Keratinocyte (primary cell): ENCODE measurements at regions not wholly inside any gene's neighbourhood (a gene's known extent, or its start where the extent isn't known, plus 50 kb on each side); places are given as distances from the start of the nearest gene placed in this dataset.

ENCODE experiments used
- DNase-seq: peaks from one replicate; pipeline ENCODE4 v3.0.0-alpha.2; 2011; ENCODE audit warnings: low read depth, missing footprints, low spot score
- FAIRE-seq: peaks from 2 replicates; lab custom pipeline; 2011; peaks lifted over from hg19 to GRCh38; lab: Jason Lieb, UNC
- H2AFZ ChIP-seq: 2 replicates; pipeline ENCODE4 v1.6.0; 2012; ENCODE audit warnings: low read length, control low read depth, inconsistent platforms; ENCODE audit not compliant: control insufficient read depth
- H3K27ac ChIP-seq: 2 replicates; pipeline ENCODE4 v1.5.1; 2011; ENCODE audit warnings: low read length; ENCODE audit not compliant: control insufficient read depth, insufficient read depth
- H3K27me3 ChIP-seq: 3 replicates; pipeline ENCODE4 v1.6.0; 2011; ENCODE audit warnings: low read length; ENCODE audit not compliant: control insufficient read depth, insufficient read depth; ENCODE audit errors: extremely low read depth
- H3K36me3 ChIP-seq, 2 experiments: 2 replicates in 1 of 2; 3 replicates in 1 of 2; pipeline ENCODE4 v1.5.1; 2011; ENCODE audit warnings: low read length in 2 of 2, mild to moderate bottlenecking in 1 of 2; ENCODE audit not compliant: control insufficient read depth in 2 of 2, insufficient read depth in 2 of 2; ENCODE audit errors: extremely low read depth in 1 of 2
- H3K4me1 ChIP-seq: 3 replicates; pipeline ENCODE4 v1.5.1; 2011; ENCODE audit warnings: low read length; ENCODE audit not compliant: control insufficient read depth, insufficient read depth; ENCODE audit errors: extremely low read depth
- H3K4me2 ChIP-seq: 3 replicates; pipeline ENCODE4 v1.6.0; 2011; ENCODE audit warnings: low read depth, low read length; ENCODE audit not compliant: control insufficient read depth, insufficient read depth; ENCODE audit errors: extremely low read depth
- H3K4me3 ChIP-seq, 3 experiments: fragments of 200-600 bp in 1 of 3; sonication (generic) in 1 of 3; 2 replicates in 2 of 3; 3 replicates in 1 of 3; pipeline ENCODE4 v1.5.1; 2011 to 2016; ENCODE audit warnings: low read length in 3 of 3, mild to moderate bottlenecking in 3 of 3, control low read depth in 2 of 3, inconsistent platforms in 1 of 3, low read depth in 1 of 3, mixed read lengths in 1 of 3, mixed run types in 1 of 3, moderate library complexity in 1 of 3; ENCODE audit not compliant: control insufficient read depth in 2 of 3, insufficient read depth in 2 of 3; ENCODE audit errors: extremely low read depth in 1 of 3
- H3K79me2 ChIP-seq: 2 replicates; pipeline ENCODE4 v1.6.0; 2012; ENCODE audit warnings: low read length; ENCODE audit not compliant: control insufficient read depth, insufficient read depth
- H3K9ac ChIP-seq: 3 replicates; pipeline ENCODE4 v1.6.0; 2011; ENCODE audit warnings: low read length; ENCODE audit not compliant: control insufficient read depth, insufficient read depth; ENCODE audit errors: extremely low read depth
- H3K9me1 ChIP-seq: 3 replicates; pipeline ENCODE4 v1.6.0; 2011; ENCODE audit warnings: low read length; ENCODE audit not compliant: control insufficient read depth, insufficient read depth; ENCODE audit errors: extremely low read depth
- H3K9me3 ChIP-seq: 2 replicates; pipeline ENCODE4 v1.5.1; 2012; ENCODE audit warnings: low read depth, low read length; ENCODE audit not compliant: control insufficient read depth
- H4K20me1 ChIP-seq: 3 replicates; pipeline ENCODE4 v1.6.0; 2011; ENCODE audit warnings: low read length; ENCODE audit not compliant: control insufficient read depth, insufficient read depth; ENCODE audit errors: extremely low read depth
- CTCF ChIP-seq, 3 experiments: IDR thresholded peaks in 1 of 3; conservative IDR thresholded peaks in 1 of 3; optimal IDR thresholded peaks in 1 of 3; 2 replicates in 2 of 3; 3 replicates in 1 of 3; pipeline versions ENCODE3 to v1.5.1; 2011; ENCODE audit warnings: low read length in 3 of 3, mild to moderate bottlenecking in 3 of 3, moderate library complexity in 2 of 3, control low read depth in 1 of 3, inconsistent platforms in 1 of 3; ENCODE audit not compliant: insufficient read depth in 2 of 3; ENCODE audit errors: extremely low read depth in 1 of 3
- EZH2 ChIP-seq: IDR thresholded peaks from one replicate; pipeline ENCODE4 v1.6.1; 2012; ENCODE audit warnings: inconsistent platforms, mild to moderate bottlenecking, low read length, moderate library complexity
- dilution Hi-C: fragments of 300-500 bp; cut with MboI; formaldehyde crosslinking; loops from one replicate; pipeline ENCODE4 v1.7.0; 2020; ENCODE audit warnings: low sequenced_read_pairs; ENCODE audit not compliant: extremely low pct_ligation_motif_present

GRCh38 chr18:67354091-67354490, 162.4 kb downstream of the DSEL start:
- no peak overlapping the region for H3K4me3 ChIP-seq
- peak overlapping the region; percentile 5 for H2AFZ ChIP-seq
- dilution Hi-C loops: no loop called here
- H3K36me3 ChIP-seq: no peaks in the 10 kb centered on the region
- H3K79me2 ChIP-seq: no peaks in the 10 kb centered on the region
- no peaks in the 10 kb centered on the region for H3K4me1 ChIP-seq
- H3K27ac ChIP-seq: no peak overlapping the region
- no peak overlapping the region for H3K9ac ChIP-seq
- H3K27me3 ChIP-seq: no peaks in the 10 kb centered on the region
- DNase-seq (no peak), FAIRE-seq (no peak)
- no peaks in the 10 kb centered on the region for H3K9me3 ChIP-seq
- no peak for TF ChIP-seq CTCF (optimal IDR thresholded peaks at IDR 0.05 in 1 of 3, IDR thresholded peaks at IDR 0.05 in 1 of 3, conservative IDR thresholded peaks at IDR 0.05 in 1 of 3; ENCODE audit: extremely low read depth in 1 of 3, insufficient read depth in 2 of 3, low read length in 3 of 3)
- no peak for TF ChIP-seq EZH2
- no peak overlapping the region for H3K4me2 ChIP-seq
- no peaks in the 10 kb centered on the region for H4K20me1 ChIP-seq
- no peaks in the 10 kb centered on the region for H3K9me1 ChIP-seq

DNA sequence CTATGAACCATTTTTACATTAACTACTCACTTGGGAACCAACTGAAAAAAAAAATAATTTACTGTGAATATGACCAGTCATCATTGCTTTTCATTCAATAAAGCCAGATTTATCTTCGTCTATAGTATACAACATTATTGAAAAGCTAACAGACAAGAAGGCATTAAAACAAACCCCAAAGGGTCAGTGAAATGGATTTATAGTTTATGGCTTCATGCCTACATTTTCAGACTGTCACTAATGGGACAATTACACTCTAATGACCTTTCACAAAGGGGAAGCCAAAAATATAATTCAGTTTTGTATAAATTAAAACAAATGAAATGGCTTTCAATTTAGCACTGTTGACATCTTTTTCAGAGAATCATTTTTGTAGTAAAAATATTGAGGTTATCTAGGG, 169.1 kb downstream of the DSEL start:
- Histone ChIP-seq H3K79me2 (no peaks in the 10 kb centered on the region), H2AFZ (no peak overlapping the region), H3K9me3 (no peaks in the 10 kb centered on the region), H3K4me3 (no peak overlapping the region), H3K9me1 (no peaks in the 10 kb centered on the region), H3K27ac (no peak overlapping the region), H3K9ac (no peak overlapping the region), H3K4me2 (no peak overlapping the region), H4K20me1 (no peaks in the 10 kb centered on the region), H3K27me3 (no peaks in the 10 kb centered on the region), H3K4me1 (no peaks in the 10 kb centered on the region), H3K36me3 (no peaks in the 10 kb centered on the region)
- TF ChIP-seq EZH2 (no peak), CTCF (optimal IDR thresholded peaks at IDR 0.05 in 1 of 3, IDR thresholded peaks at IDR 0.05 in 1 of 3, conservative IDR thresholded peaks at IDR 0.05 in 1 of 3; ENCODE audit: extremely low read depth in 1 of 3, insufficient read depth in 2 of 3, low read length in 3 of 3) (no peak)
- no peak for DNase-seq
- dilution Hi-C loops: no loop called here
- FAIRE-seq: no peak
